ENCODE measurements at regions not wholly inside any gene's neighbourhood (a gene's known extent, or its start where the extent isn't known, plus 50 kb on each side); places are given as distances from the start of the nearest gene placed in this dataset.

GRCh38 chr17:71501711-71502110, 619.1 kb upstream of the SOX9 start:
- no peak for DNase-seq
- Histone ChIP-seq H3K4ac (ENCODE audit: low read depth, low read length) (no peak overlapping the region), H3K4me2 (ENCODE audit: low read length) (no peak overlapping the region), H4K8ac (ENCODE audit: low read depth, low read length) (no peak overlapping the region), H2AK5ac (ENCODE audit: low read length) (no peak overlapping the region), H3K36me3 (ENCODE audit: control insufficient read depth in 1 of 2, insufficient read depth in 2 of 2, low read length in 2 of 2) (no peaks in the 10 kb centered on the region), H3K18ac (ENCODE audit: low read length) (no peak overlapping the region), H2BK120ac (ENCODE audit: insufficient read depth, low read length, poor library complexity) (no peak overlapping the region), H3K14ac (ENCODE audit: low read length) (no peak overlapping the region), H2BK12ac (ENCODE audit: low read length) (no peak overlapping the region), H2AFZ (ENCODE audit: insufficient read depth, low read length, poor library complexity) (no peak overlapping the region), H4K91ac (ENCODE audit: low read depth, low read length) (peak overlapping the region; percentile 24), H3K23ac (ENCODE audit: low read length) (no peak overlapping the region), H3K27ac (ENCODE audit: low read depth, low read length) (no peak overlapping the region), H3K79me1 (ENCODE audit: low read length) (peaks cover 4% of the 10 kb centered on the region), H2BK5ac (ENCODE audit: low read depth, low read length, poor library complexity) (no peak overlapping the region), H3K4me1 (ENCODE audit: control insufficient read depth in 1 of 2, insufficient read depth in 2 of 2, low read length in 2 of 2) (peaks cover 3% of the 10 kb centered on the region in 2 experiments), H4K12ac (ENCODE audit: low read depth, low read length) (no peak overlapping the region), H3K9ac (ENCODE audit: low read length) (no peak overlapping the region), H3K9me3 (ENCODE audit: insufficient read depth, low read depth, low read length) (no peaks in the 10 kb centered on the region), H3K79me2 (ENCODE audit: control insufficient read depth, insufficient read depth, low read length, poor library complexity) (no peaks in the 10 kb centered on the region), H3K4me3 (ENCODE audit: low read depth, low read length) (no peak overlapping the region), H3K27me3 (ENCODE audit: insufficient read depth, low read length) (no peaks in the 10 kb centered on the region)
- WGBS (ENCODE audit: extremely low coverage, insufficient coverage, insufficient read length): no CpG with 5 or more reads among the region's 1 CpG

GRCh38 chr17:71502443-71502842, 618.4 kb upstream of the SOX9 start:
- H3K4me2 ChIP-seq (ENCODE audit: low read length): no peak overlapping the region
- no peak overlapping the region for H3K14ac ChIP-seq (ENCODE audit: low read length)
- H4K91ac ChIP-seq (ENCODE audit: low read depth, low read length): no peak overlapping the region
- H3K27me3 ChIP-seq (ENCODE audit: insufficient read depth, low read length): no peaks in the 10 kb centered on the region
- no peak for DNase-seq
- no peak overlapping the region for H2BK12ac ChIP-seq (ENCODE audit: low read length)
- H3K79me1 ChIP-seq (ENCODE audit: low read length): peaks cover 4% of the 10 kb centered on the region
- WGBS (ENCODE audit: extremely low coverage, insufficient coverage, insufficient read length): no CpG with 5 or more reads among the region's 1 CpG
- no peak overlapping the region for H3K4ac ChIP-seq (ENCODE audit: low read depth, low read length)
- no peak overlapping the region for H3K23ac ChIP-seq (ENCODE audit: low read length)
- no peak overlapping the region for H2BK5ac ChIP-seq (ENCODE audit: low read depth, low read length, poor library complexity)
- no peak overlapping the region for H3K9ac ChIP-seq (ENCODE audit: low read length)
- no peak overlapping the region for H4K12ac ChIP-seq (ENCODE audit: low read depth, low read length)
- no peak overlapping the region for H2AFZ ChIP-seq (ENCODE audit: insufficient read depth, low read length, poor library complexity)
- H2AK5ac ChIP-seq (ENCODE audit: low read length): no peak overlapping the region
- H4K8ac ChIP-seq (ENCODE audit: low read depth, low read length): no peak overlapping the region
- H2BK120ac ChIP-seq (ENCODE audit: insufficient read depth, low read length, poor library complexity): no peak overlapping the region
- H3K79me2 ChIP-seq (ENCODE audit: control insufficient read depth, insufficient read depth, low read length, poor library complexity): no peaks in the 10 kb centered on the region
- no peak overlapping the region for H3K18ac ChIP-seq (ENCODE audit: low read length)
- no peaks in the 10 kb centered on the region for H3K9me3 ChIP-seq (ENCODE audit: insufficient read depth, low read depth, low read length)
- no peak overlapping the region for H3K4me3 ChIP-seq (ENCODE audit: low read depth, low read length)
- H3K4me1 ChIP-seq (ENCODE audit: control insufficient read depth in 1 of 2, insufficient read depth in 2 of 2, low read length in 2 of 2): peaks cover 3% of the 10 kb centered on the region in 2 experiments
- H3K36me3 ChIP-seq (ENCODE audit: control insufficient read depth in 1 of 2, insufficient read depth in 2 of 2, low read length in 2 of 2): no peaks in the 10 kb centered on the region
- H3K27ac ChIP-seq (ENCODE audit: low read depth, low read length): no peak overlapping the region

GRCh38 chr17:71503710-71504465, 616.9 kb upstream of the SOX9 start:
- Histone ChIP-seq H3K4me1 (ENCODE audit: control insufficient read depth in 1 of 2, insufficient read depth in 2 of 2, low read length in 2 of 2) (peaks cover 3% of the 10 kb centered on the region in 2 experiments), H3K4me2 (ENCODE audit: low read length) (no peak overlapping the region), H3K36me3 (ENCODE audit: control insufficient read depth in 1 of 2, insufficient read depth in 2 of 2, low read length in 2 of 2) (no peaks in the 10 kb centered on the region), H2AFZ (ENCODE audit: insufficient read depth, low read length, poor library complexity) (no peak overlapping the region), H3K27me3 (ENCODE audit: insufficient read depth, low read length) (no peaks in the 10 kb centered on the region), H4K8ac (ENCODE audit: low read depth, low read length) (no peak overlapping the region), H3K9ac (ENCODE audit: low read length) (no peak overlapping the region), H2BK120ac (ENCODE audit: insufficient read depth, low read length, poor library complexity) (peak overlapping the region; percentile 15), H3K27ac (ENCODE audit: low read depth, low read length) (no peak overlapping the region), H4K91ac (ENCODE audit: low read depth, low read length) (peak overlapping the region; percentile 7), H3K14ac (ENCODE audit: low read length) (no peak overlapping the region), H2BK5ac (ENCODE audit: low read depth, low read length, poor library complexity) (no peak overlapping the region), H3K4me3 (ENCODE audit: low read depth, low read length) (no peak overlapping the region), H3K23ac (ENCODE audit: low read length) (no peak overlapping the region), H3K9me3 (ENCODE audit: insufficient read depth, low read depth, low read length) (no peaks in the 10 kb centered on the region), H3K79me2 (ENCODE audit: control insufficient read depth, insufficient read depth, low read length, poor library complexity) (no peaks in the 10 kb centered on the region), H2BK12ac (ENCODE audit: low read length) (no peak overlapping the region), H3K4ac (ENCODE audit: low read depth, low read length) (no peak overlapping the region), H4K12ac (ENCODE audit: low read depth, low read length) (no peak overlapping the region), H3K18ac (ENCODE audit: low read length) (no peak overlapping the region), H2AK5ac (ENCODE audit: low read length) (no peak overlapping the region), H3K79me1 (ENCODE audit: low read length) (peaks cover 4% of the 10 kb centered on the region)
- DNase-seq: no peak
- WGBS (ENCODE audit: extremely low coverage, insufficient coverage, insufficient read length): no CpG with 5 or more reads among the region's 6 CpGs

DNA sequence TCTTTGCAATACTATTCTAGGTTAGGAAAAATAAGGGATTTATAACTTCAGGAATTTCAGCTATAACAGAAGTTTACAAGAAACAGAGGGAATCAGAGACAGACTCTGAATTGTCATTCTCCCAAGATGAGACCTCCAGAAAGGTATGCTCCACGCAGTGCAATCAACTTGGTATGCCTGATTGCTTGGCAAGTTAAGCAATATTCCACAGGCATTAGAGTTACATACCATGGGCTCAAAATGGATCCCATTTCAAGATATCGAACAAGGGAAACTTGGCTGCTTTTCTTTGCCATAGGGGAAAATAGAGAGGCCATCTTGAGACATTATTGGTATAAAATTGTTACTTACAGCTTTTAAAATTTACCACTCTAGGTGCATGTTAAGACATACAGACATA, 615.6 kb upstream of the SOX9 start:
- Histone ChIP-seq H2AFZ (ENCODE audit: insufficient read depth, low read length, poor library complexity) (no peak overlapping the region), H3K23ac (ENCODE audit: low read length) (no peak overlapping the region), H2BK5ac (ENCODE audit: low read depth, low read length, poor library complexity) (no peak overlapping the region), H2BK12ac (ENCODE audit: low read length) (no peak overlapping the region), H4K12ac (ENCODE audit: low read depth, low read length) (no peak overlapping the region), H3K4me3 (ENCODE audit: low read depth, low read length) (no peak overlapping the region), H3K79me1 (ENCODE audit: low read length) (peaks cover 4% of the 10 kb centered on the region), H4K91ac (ENCODE audit: low read depth, low read length) (no peak overlapping the region), H3K9me3 (ENCODE audit: insufficient read depth, low read depth, low read length) (no peaks in the 10 kb centered on the region), H3K79me2 (ENCODE audit: control insufficient read depth, insufficient read depth, low read length, poor library complexity) (no peaks in the 10 kb centered on the region), H3K36me3 (ENCODE audit: control insufficient read depth in 1 of 2, insufficient read depth in 2 of 2, low read length in 2 of 2) (no peaks in the 10 kb centered on the region), H2AK5ac (ENCODE audit: low read length) (no peak overlapping the region), H3K18ac (ENCODE audit: low read length) (no peak overlapping the region), H3K27ac (ENCODE audit: low read depth, low read length) (no peak overlapping the region), H3K4me1 (ENCODE audit: control insufficient read depth in 1 of 2, insufficient read depth in 2 of 2, low read length in 2 of 2) (peaks cover 3% of the 10 kb centered on the region in 2 experiments), H3K4me2 (ENCODE audit: low read length) (no peak overlapping the region), H2BK120ac (ENCODE audit: insufficient read depth, low read length, poor library complexity) (no peak overlapping the region), H3K4ac (ENCODE audit: low read depth, low read length) (no peak overlapping the region), H3K9ac (ENCODE audit: low read length) (no peak overlapping the region), H3K27me3 (ENCODE audit: insufficient read depth, low read length) (no peaks in the 10 kb centered on the region), H4K8ac (ENCODE audit: low read depth, low read length) (no peak overlapping the region), H3K14ac (ENCODE audit: low read length) (no peak overlapping the region)
- WGBS (ENCODE audit: extremely low coverage, insufficient coverage, insufficient read length): no CpG with 5 or more reads among the region's 2 CpGs
- peak; percentile 47 to 60 for DNase-seq
